IMR-90 (cell line): ENCODE measurements at regions not wholly inside any gene's neighbourhood (a gene's known extent, or its start where the extent isn't known, plus 50 kb on each side); places are given as distances from the start of the nearest gene placed in this dataset.

Source experiments
- ATAC-seq: fragments of 200-7000 bp; cut with Tn5 transposase; 2 replicates; pipeline ENCODE4 v1.9.1; 2020; ENCODE audit warnings: low read depth, mild to moderate bottlenecking, moderate library complexity
- BruUV-seq: library from RNA; stranded (reverse); fragments of 400-500 nt; replicated peaks from 2 replicates; lab custom pipeline; 2021; lab: Mats Ljungman, UMichigan
- CTCF ChIA-PET: fragments of 300-600 bp; formaldehyde crosslinking; extraction: SDS; loops from one replicate; lab custom pipeline; 2021; ENCODE audit warnings: antibody characterized with exemption; lab: Yijun Ruan, JAX
- POLR2A ChIA-PET: fragments of 300-600 bp; sonication (Branson Sonifier 250); formaldehyde crosslinking; loops from one replicate; lab custom pipeline; 2022; ENCODE audit warnings: antibody characterized with exemption; ENCODE audit not compliant: unreplicated experiment; lab: Charles Lee
- DNase-seq: peaks from one replicate; pipeline ENCODE4 v3.0.0; 2013
- H2AFZ ChIP-seq: replicated peaks from 2 replicates; pipeline ENCODE3; 2013; ENCODE audit warnings: low read length, mild to moderate bottlenecking; ENCODE audit not compliant: poor library complexity
- H2AK5ac ChIP-seq: 2 replicates; pipeline ENCODE4 v1.6.1; 2013; ENCODE audit warnings: low read depth, low read length, inconsistent platforms
- H2AK9ac ChIP-seq: replicated peaks from 2 replicates; pipeline ENCODE3; 2013; ENCODE audit warnings: mild to moderate bottlenecking, low read depth, low read length, moderate library complexity; ENCODE audit not compliant: poor library complexity
- H2BK120ac ChIP-seq: 2 replicates; pipeline ENCODE4 v1.6.1; 2013; ENCODE audit warnings: low read depth, low read length, inconsistent platforms
- H2BK15ac ChIP-seq: 3 replicates; pipeline ENCODE4 v1.6.1; 2013; ENCODE audit warnings: low read depth, low read length, inconsistent platforms
- H2BK20ac ChIP-seq: 2 replicates; pipeline ENCODE4 v1.6.1; 2013; ENCODE audit warnings: low read depth, mild to moderate bottlenecking, inconsistent platforms, low read length, moderate library complexity
- H2BK5ac ChIP-seq: 2 replicates; pipeline ENCODE4 v1.6.1; 2013; ENCODE audit warnings: mild to moderate bottlenecking, low read depth, low read length, inconsistent platforms; ENCODE audit not compliant: poor library complexity, severe bottlenecking
- H3K14ac ChIP-seq: replicated peaks from 2 replicates; pipeline ENCODE4 v1.6.1; 2013; ENCODE audit warnings: low read depth, low read length, inconsistent platforms
- H3K18ac ChIP-seq: 2 replicates; pipeline ENCODE4 v1.6.1; 2013; ENCODE audit warnings: low read depth, low read length, control low read depth
- H3K23ac ChIP-seq: 2 replicates; pipeline ENCODE4 v1.6.1; 2013; ENCODE audit warnings: low read depth, low read length, inconsistent platforms
- H3K27ac ChIP-seq: 2 replicates; pipeline ENCODE4 v1.5.1; 2013; ENCODE audit warnings: mild to moderate bottlenecking, control low read depth, low read length; ENCODE audit not compliant: insufficient read depth
- H3K27me3 ChIP-seq: 2 replicates; pipeline ENCODE4 v1.6.1; 2013; ENCODE audit warnings: low read length; ENCODE audit not compliant: control insufficient read depth, insufficient read depth
- H3K36me3 ChIP-seq: 2 replicates; pipeline ENCODE4 v1.6.1; 2013; ENCODE audit warnings: low read length, mixed read lengths; ENCODE audit not compliant: control insufficient read depth, insufficient read depth
- H3K4ac ChIP-seq: 2 replicates; pipeline ENCODE4 v1.6.1; 2013; ENCODE audit warnings: low read depth, low read length, inconsistent platforms
- H3K4me1 ChIP-seq: 2 replicates; pipeline ENCODE4 v1.6.1; 2013; ENCODE audit warnings: low read length, mixed read lengths; ENCODE audit not compliant: control insufficient read depth, insufficient read depth
- H3K4me2 ChIP-seq: 2 replicates; pipeline ENCODE4 v1.6.1; 2013; ENCODE audit warnings: low read depth, mild to moderate bottlenecking, control low read depth, low read length, moderate library complexity
- H3K4me3 ChIP-seq: 2 replicates; pipeline ENCODE4 v1.5.1; 2013; ENCODE audit warnings: low read depth, mild to moderate bottlenecking, control low read depth, low read length, moderate library complexity; ENCODE audit not compliant: insufficient read depth
- H3K56ac ChIP-seq: 2 replicates; pipeline ENCODE4 v1.6.1; 2013; ENCODE audit warnings: low read length, inconsistent platforms; ENCODE audit not compliant: insufficient read depth; ENCODE audit errors: extremely low read depth
- H3K79me1 ChIP-seq, 2 experiments: 2 replicates each; pipeline ENCODE4 v1.6.1; 2013; ENCODE audit warnings: low read length in 2 of 2, inconsistent platforms in 1 of 2, low read depth in 1 of 2
- H3K9ac ChIP-seq: 2 replicates; pipeline ENCODE4 v1.6.1; 2013; ENCODE audit warnings: low read depth, low read length, control low read depth
- H3K9me1 ChIP-seq: 2 replicates; pipeline ENCODE4 v1.6.1; 2013; ENCODE audit warnings: low read length, inconsistent platforms; ENCODE audit not compliant: insufficient read depth
- H3K9me3 ChIP-seq: 2 replicates; pipeline ENCODE4 v1.6.1; 2013; ENCODE audit warnings: low read length; ENCODE audit not compliant: control insufficient read depth, insufficient read depth
- H4K20me1 ChIP-seq: 2 replicates; pipeline ENCODE4 v1.6.1; 2013; ENCODE audit warnings: low read length, inconsistent platforms; ENCODE audit not compliant: insufficient read depth
- H4K5ac ChIP-seq: 2 replicates; pipeline ENCODE4 v1.6.1; 2013; ENCODE audit warnings: mild to moderate bottlenecking, low read depth, low read length, control low read depth
- H4K8ac ChIP-seq, 2 experiments: 2 replicates each; pipeline ENCODE4 v1.6.1; 2013; ENCODE audit warnings: low read depth in 2 of 2, low read length in 2 of 2, control low read depth in 1 of 2, inconsistent platforms in 1 of 2
- H4K91ac ChIP-seq: 2 replicates; pipeline ENCODE4 v1.6.1; 2013; ENCODE audit warnings: low read depth, low read length, inconsistent platforms; ENCODE audit not compliant: insufficient read depth
- BHLHE40 ChIP-seq: fragments of 150-350 bp; IDR thresholded peaks from 2 replicates; pipeline ENCODE4 v1.6.1; 2016; ENCODE audit warnings: mild to moderate bottlenecking, low read depth, low read length
- CEBPB ChIP-seq: IDR thresholded peaks from 2 replicates; pipeline ENCODE4 v1.6.1; 2012; ENCODE audit warnings: low read depth, low read length, improper control_type of control experiment
- CHD1 ChIP-seq: IDR thresholded peaks from 2 replicates; pipeline ENCODE4 v1.6.1; 2012; ENCODE audit warnings: low read depth, low read length, improper control_type of control experiment
- MAFK ChIP-seq: IDR thresholded peaks from 2 replicates; pipeline ENCODE4 v1.6.1; 2012; ENCODE audit warnings: low read depth, low read length, improper control_type of control experiment
- MAZ ChIP-seq: IDR thresholded peaks from 2 replicates; pipeline ENCODE4 v1.6.1; 2012; ENCODE audit warnings: low read depth, mild to moderate bottlenecking, low read length, improper control_type of control experiment, moderate library complexity, borderline replicate concordance
- MXI1 ChIP-seq: IDR thresholded peaks from 2 replicates; pipeline ENCODE4 v1.6.1; 2012; ENCODE audit warnings: low read depth, mild to moderate bottlenecking, low read length, moderate library complexity, borderline replicate concordance
- NFE2L2 ChIP-seq: fragments of 150-350 bp; IDR thresholded peaks from 2 replicates; pipeline ENCODE4 v1.6.1; 2016; ENCODE audit warnings: low read depth, mild to moderate bottlenecking, low read length
- POLR2A ChIP-seq: IDR thresholded peaks from 2 replicates; pipeline ENCODE4 v1.6.1; 2012; ENCODE audit warnings: mild to moderate bottlenecking, low read depth, low read length
- RFX5 ChIP-seq: IDR thresholded peaks from 2 replicates; pipeline ENCODE4 v1.8.0; 2012; ENCODE audit warnings: low read depth, mild to moderate bottlenecking, low read length, moderate library complexity
- SMC3 ChIP-seq: fragments of 150-350 bp; IDR thresholded peaks from 2 replicates; pipeline ENCODE4 v1.6.1; 2016; ENCODE audit warnings: low read depth, mild to moderate bottlenecking, antibody characterized with exemption, low read length, moderate library complexity
- USF2 ChIP-seq: fragments of 150-350 bp; IDR thresholded peaks from 2 replicates; pipeline ENCODE4 v1.6.1; 2017; ENCODE audit warnings: mild to moderate bottlenecking, antibody characterized with exemption, low read length, low read depth
- WGBS, 2 experiments: methylation state at CpG; one replicate each; pipeline versions ENCODE4 v1.1.5 to v1.1.7; 2013; ENCODE audit warnings: missing lambda C conversion rate in 2 of 2; ENCODE audit not compliant: insufficient read length in 1 of 2; ENCODE audit errors: extremely low coverage in 2 of 2; 5-methylcytosine and 5-hydroxymethylcytosine counted together
- dilution Hi-C: fragments of 300-500 bp; cut with HindIII; formaldehyde crosslinking; loops from one replicate; pipeline ENCODE4 v1.14.3; 2018; ENCODE audit warnings: low sequenced_read_pairs; ENCODE audit not compliant: unreplicated experiment
- in situ Hi-C: fragments of 300-500 bp; cut with MboI; formaldehyde crosslinking; loops from 3 replicates; pipeline ENCODE4 v1.14.3; 2019; ENCODE audit warnings: low sequenced_read_pairs, inconsistent platforms, mixed read lengths
- intact Hi-C: fragments of 100-400 bp; cut with micrococcal nuclease; formaldehyde crosslinking; loops from 2 replicates; pipeline ENCODE4 v1.10.0; 2022
- TF ChIP-seq, protein P1 (sequence below): conservative IDR thresholded peaks from 2 replicates; pipeline ENCODE4 v1.5.1; 2012; ENCODE audit warnings: mild to moderate bottlenecking, low read depth, low read length, improper control_type of control experiment
- TF ChIP-seq, protein P2 (sequence below): fragments of 150-350 bp; IDR thresholded peaks from 2 replicates; pipeline ENCODE4 v1.6.1; 2016; ENCODE audit warnings: low read depth, mild to moderate bottlenecking, low read length, moderate library complexity, borderline replicate concordance

DNA sequence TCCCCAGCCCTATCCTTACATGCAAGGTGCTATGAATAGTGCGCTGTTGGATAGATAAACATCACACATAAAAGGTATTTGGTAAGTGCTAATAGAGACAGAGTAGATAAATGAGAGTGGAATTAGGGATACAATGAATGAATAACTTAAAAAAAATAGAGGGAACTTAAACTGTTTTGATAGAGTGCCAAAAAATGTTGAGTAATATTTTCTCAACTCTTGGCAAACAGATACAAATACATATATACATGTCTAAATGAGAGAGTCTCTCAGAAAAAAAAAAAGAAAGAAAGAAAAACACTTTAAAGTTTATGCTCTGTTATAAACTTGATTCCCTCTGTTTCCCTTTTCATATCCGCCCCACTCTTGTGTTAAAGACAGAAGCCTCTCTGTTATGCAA, 667.4 kb downstream of the ROBO2 start:
- H4K20me1 ChIP-seq, result no peaks in the 10 kb centered on the region
- no peak overlapping the region for H3K4me2 ChIP-seq
- no peak overlapping the region for H2BK20ac ChIP-seq
- no peak overlapping the region for H2BK120ac ChIP-seq
- H3K14ac ChIP-seq, result no peak overlapping the region
- H3K9ac ChIP-seq, result no peak overlapping the region
- H2AK5ac ChIP-seq, result no peak overlapping the region
- H3K9me3 ChIP-seq, result peaks cover 5% of the 10 kb centered on the region
- H3K79me1 ChIP-seq, result no peaks in the 10 kb centered on the region
- H3K23ac ChIP-seq, result no peak overlapping the region
- no peak overlapping the region for H2BK5ac ChIP-seq
- TF ChIP-seq MAZ (no peak), MXI1 (no peak), CHD1 (no peak), SMC3 (no peak), NFE2L2 (no peak), MAFK (no peak), USF2 (no peak), BHLHE40 (no peak), RFX5 (no peak), POLR2A (no peak), CEBPB (no peak)
- TF ChIP-seq, protein P1, sequence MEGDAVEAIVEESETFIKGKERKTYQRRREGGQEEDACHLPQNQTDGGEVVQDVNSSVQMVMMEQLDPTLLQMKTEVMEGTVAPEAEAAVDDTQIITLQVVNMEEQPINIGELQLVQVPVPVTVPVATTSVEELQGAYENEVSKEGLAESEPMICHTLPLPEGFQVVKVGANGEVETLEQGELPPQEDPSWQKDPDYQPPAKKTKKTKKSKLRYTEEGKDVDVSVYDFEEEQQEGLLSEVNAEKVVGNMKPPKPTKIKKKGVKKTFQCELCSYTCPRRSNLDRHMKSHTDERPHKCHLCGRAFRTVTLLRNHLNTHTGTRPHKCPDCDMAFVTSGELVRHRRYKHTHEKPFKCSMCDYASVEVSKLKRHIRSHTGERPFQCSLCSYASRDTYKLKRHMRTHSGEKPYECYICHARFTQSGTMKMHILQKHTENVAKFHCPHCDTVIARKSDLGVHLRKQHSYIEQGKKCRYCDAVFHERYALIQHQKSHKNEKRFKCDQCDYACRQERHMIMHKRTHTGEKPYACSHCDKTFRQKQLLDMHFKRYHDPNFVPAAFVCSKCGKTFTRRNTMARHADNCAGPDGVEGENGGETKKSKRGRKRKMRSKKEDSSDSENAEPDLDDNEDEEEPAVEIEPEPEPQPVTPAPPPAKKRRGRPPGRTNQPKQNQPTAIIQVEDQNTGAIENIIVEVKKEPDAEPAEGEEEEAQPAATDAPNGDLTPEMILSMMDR, result no peak
- TF ChIP-seq, protein P2, sequence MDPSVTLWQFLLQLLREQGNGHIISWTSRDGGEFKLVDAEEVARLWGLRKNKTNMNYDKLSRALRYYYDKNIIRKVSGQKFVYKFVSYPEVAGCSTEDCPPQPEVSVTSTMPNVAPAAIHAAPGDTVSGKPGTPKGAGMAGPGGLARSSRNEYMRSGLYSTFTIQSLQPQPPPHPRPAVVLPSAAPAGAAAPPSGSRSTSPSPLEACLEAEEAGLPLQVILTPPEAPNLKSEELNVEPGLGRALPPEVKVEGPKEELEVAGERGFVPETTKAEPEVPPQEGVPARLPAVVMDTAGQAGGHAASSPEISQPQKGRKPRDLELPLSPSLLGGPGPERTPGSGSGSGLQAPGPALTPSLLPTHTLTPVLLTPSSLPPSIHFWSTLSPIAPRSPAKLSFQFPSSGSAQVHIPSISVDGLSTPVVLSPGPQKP, result no peak
- H3K4ac ChIP-seq, result no peak overlapping the region
- in situ Hi-C loops (no loop called here), intact Hi-C loops (no loop called here), dilution Hi-C loops (no loop called here)
- ATAC-seq, result no peak
- no peaks in the 10 kb centered on the region for H3K36me3 ChIP-seq
- no peak overlapping the region for H4K8ac ChIP-seq
- no peak overlapping the region for H2BK15ac ChIP-seq
- no peak overlapping the region for H3K27ac ChIP-seq
- H2AK9ac ChIP-seq, result no peak overlapping the region
- H3K18ac ChIP-seq, result no peak overlapping the region
- H4K5ac ChIP-seq, result no peak overlapping the region
- H3K27me3 ChIP-seq, result no peaks in the 10 kb centered on the region
- H3K4me3 ChIP-seq, result no peak overlapping the region
- no peaks in the 10 kb centered on the region for H3K4me1 ChIP-seq
- H3K56ac ChIP-seq, result no peak overlapping the region
- ChIA-PET CTCF (interaction anchor here (0.7 kb wide), 1 partner anchor 19 kb away, joined by 3 read pairs; no protein-coding TSS in a partner anchor), POLR2A (no interaction called here)
- H4K91ac ChIP-seq, result no peak overlapping the region
- no peak overlapping the region for H2AFZ ChIP-seq
- BruUV-seq, result no TSS peak
- no peak for DNase-seq
- WGBS, 2 experiments, result no CpG with 5 or more reads among the region's 2 CpGs
- H3K9me1 ChIP-seq, result no peaks in the 10 kb centered on the region
